H54 (cell line): ENCODE measurements at regions not wholly inside any gene's neighbourhood (a gene's known extent, or its start where the extent isn't known, plus 50 kb on each side); places are given as distances from the start of the nearest gene placed in this dataset.

Experiments
- DNase-seq: peaks from one replicate; pipeline ENCODE4 v3.0.0; 2011; ENCODE audit warnings: low spot score, mixed read lengths; ENCODE audit not compliant: insufficient read length
- FAIRE-seq: peaks from 3 replicates; lab custom pipeline; 2011; peaks lifted over from hg19 to GRCh38; lab: Jason Lieb, UNC
- POLR2A ChIP-seq: IDR thresholded peaks from 2 replicates; pipeline ENCODE4 v1.6.1; 2011; ENCODE audit warnings: low read depth, mild to moderate bottlenecking, low read length

- no peak for TF ChIP-seq POLR2A
- DNase-seq: no peak
- FAIRE-seq: no peak
Observed at GRCh38 chr7:106794276-106795083, 70.6 kb upstream of the PIK3CG start.

GRCh38 chr7:106795084-106795876 is 69.8 kb upstream of the PIK3CG start:
- DNase-seq: no peak
- TF ChIP-seq POLR2A: no peak
- no peak for FAIRE-seq

- no peak for FAIRE-seq
- TF ChIP-seq POLR2A: no peak
Observed at GRCh38 chr7:106795877-106796231, 69.2 kb upstream of the PIK3CG start.

GRCh38 chr7:106797937-106798336 is 67.1 kb upstream of the PIK3CG start:
- no peak for TF ChIP-seq POLR2A
- DNase-seq: no peak
- FAIRE-seq: no peak

More at GRCh38 chr7:106795877-106796231, 69.2 kb upstream of the PIK3CG start:
- DNase-seq: no peak

- no peak for FAIRE-seq
- no peak for TF ChIP-seq POLR2A
Observed at GRCh38 chr7:106802589-106802988, 62.5 kb upstream of the PIK3CG start.

GRCh38 chr7:106806556-106806955 is 58.5 kb upstream of the PIK3CG start:
- DNase-seq (no peak), FAIRE-seq (no peak)
- no peak for TF ChIP-seq POLR2A

More at GRCh38 chr7:106802589-106802988, 62.5 kb upstream of the PIK3CG start:
- no peak for DNase-seq

GRCh38 chr7:106807474-106807873 is 57.6 kb upstream of the PIK3CG start:
- DNase-seq: no peak
- no peak for FAIRE-seq
- TF ChIP-seq POLR2A: no peak

GRCh38 chr7:106808967-106809635 is 56.0 kb upstream of the PIK3CG start:
- FAIRE-seq (no peak), DNase-seq (no peak)
- TF ChIP-seq POLR2A: no peak

GRCh38 chr7:106811472-106811871 is 53.6 kb upstream of the PIK3CG start:
- no peak for TF ChIP-seq POLR2A
- FAIRE-seq: no peak
- DNase-seq: no peak

- FAIRE-seq (no peak), DNase-seq (no peak)
- TF ChIP-seq POLR2A: no peak
Observed at GRCh38 chr7:106812027-106812643, 52.9 kb upstream of the PIK3CG start.

- TF ChIP-seq POLR2A: no peak
- FAIRE-seq: no peak
- no peak for DNase-seq
Observed at GRCh38 chr7:106813705-106814305, 51.3 kb upstream of the PIK3CG start.

GRCh38 chr7:106814887-106815286 is 50.2 kb upstream of the PIK3CG start:
- no peak for TF ChIP-seq POLR2A
- FAIRE-seq (no peak), DNase-seq (no peak)
